Peyer's patch (tissue), 4 donors: ENCODE measurements at regions not wholly inside any gene's neighbourhood (a gene's known extent, or its start where the extent isn't known, plus 50 kb on each side); places are given as distances from the start of the nearest gene placed in this dataset.

Experiments used
- POLR2A ChIP-seq, 2 donors: fragments of 450-650 bp; IDR thresholded peaks; one replicate each; pipeline ENCODE4 v1.5.1; 2017; ENCODE audit warnings: antibody characterized with exemption in 2 of 2, mild to moderate bottlenecking in 2 of 2, moderate library complexity in 2 of 2
- TF ChIP-seq, protein P1 (sequence below), 6 experiments: fragments of 450-650 bp in 4 of 6; fragments of 200-600 bp in 2 of 6; sonication (generic) in 1 of 6; IDR thresholded peaks; one replicate each; pipeline ENCODE4 v1.5.1; 2017 to 2019; ENCODE audit warnings: antibody characterized with exemption in 6 of 6, mild to moderate bottlenecking in 3 of 6, moderate library complexity in 1 of 6

DNA sequence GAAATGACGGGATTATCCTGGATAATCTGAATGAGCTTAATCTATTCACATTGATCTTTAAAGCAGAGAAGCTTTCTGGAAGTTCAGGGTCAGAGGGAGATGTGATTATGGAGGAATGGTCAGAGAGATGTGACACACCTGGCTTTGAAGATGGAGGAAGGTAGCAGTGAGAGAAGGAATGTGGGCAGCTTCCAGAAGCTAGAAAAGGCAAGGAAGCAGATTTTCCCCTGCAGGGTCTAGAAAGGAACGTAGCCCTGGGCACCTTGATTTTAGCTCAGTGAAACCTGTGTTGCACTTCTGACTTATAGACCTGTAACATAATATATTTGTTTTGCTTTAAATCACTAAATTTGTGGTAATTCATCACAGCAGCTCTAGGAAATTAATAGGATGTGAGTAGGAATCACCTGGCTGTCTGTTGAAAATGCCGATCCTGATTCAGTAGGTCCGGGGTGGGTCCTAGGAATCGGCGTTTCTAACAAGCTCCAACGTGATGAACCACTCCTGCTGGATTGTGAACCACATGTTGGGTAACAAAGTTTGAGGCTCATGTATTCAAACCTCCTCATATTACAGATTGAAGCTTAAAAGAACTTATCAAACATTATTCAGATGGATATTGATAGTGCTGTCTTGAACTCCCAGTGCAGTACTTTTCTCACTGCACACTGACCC, 157.0 kb downstream of the GJA1 start:
- TF ChIP-seq POLR2A (IDR thresholded peaks at IDR 0.05): no peak
- TF ChIP-seq, protein P1, sequence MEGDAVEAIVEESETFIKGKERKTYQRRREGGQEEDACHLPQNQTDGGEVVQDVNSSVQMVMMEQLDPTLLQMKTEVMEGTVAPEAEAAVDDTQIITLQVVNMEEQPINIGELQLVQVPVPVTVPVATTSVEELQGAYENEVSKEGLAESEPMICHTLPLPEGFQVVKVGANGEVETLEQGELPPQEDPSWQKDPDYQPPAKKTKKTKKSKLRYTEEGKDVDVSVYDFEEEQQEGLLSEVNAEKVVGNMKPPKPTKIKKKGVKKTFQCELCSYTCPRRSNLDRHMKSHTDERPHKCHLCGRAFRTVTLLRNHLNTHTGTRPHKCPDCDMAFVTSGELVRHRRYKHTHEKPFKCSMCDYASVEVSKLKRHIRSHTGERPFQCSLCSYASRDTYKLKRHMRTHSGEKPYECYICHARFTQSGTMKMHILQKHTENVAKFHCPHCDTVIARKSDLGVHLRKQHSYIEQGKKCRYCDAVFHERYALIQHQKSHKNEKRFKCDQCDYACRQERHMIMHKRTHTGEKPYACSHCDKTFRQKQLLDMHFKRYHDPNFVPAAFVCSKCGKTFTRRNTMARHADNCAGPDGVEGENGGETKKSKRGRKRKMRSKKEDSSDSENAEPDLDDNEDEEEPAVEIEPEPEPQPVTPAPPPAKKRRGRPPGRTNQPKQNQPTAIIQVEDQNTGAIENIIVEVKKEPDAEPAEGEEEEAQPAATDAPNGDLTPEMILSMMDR (IDR thresholded peaks at IDR 0.05): no peak
